Astrocyte (in vitro differentiated cells and primary cell): ENCODE measurements at regions not wholly inside any gene's neighbourhood (a gene's known extent, or its start where the extent isn't known, plus 50 kb on each side); places are given as distances from the start of the nearest gene placed in this dataset.

Source experiments
- CTCF ChIP-seq: IDR thresholded peaks from 2 replicates; pipeline ENCODE4 v1.5.1; 2011; ENCODE audit warnings: low read depth, mild to moderate bottlenecking, inconsistent platforms, low read length, moderate library complexity; ENCODE audit not compliant: insufficient read depth
- EZH2 ChIP-seq: IDR thresholded peaks from 2 replicates; pipeline ENCODE4 v1.6.1; 2012; ENCODE audit warnings: mild to moderate bottlenecking, low read length, inconsistent platforms; ENCODE audit not compliant: insufficient read depth

GRCh38 chr20:48523191-48523995, 304.4 kb downstream of the PREX1 start:
- no peak for TF ChIP-seq CTCF
- TF ChIP-seq EZH2 = no peak
